GM12875 (cell line): ENCODE measurements at regions not wholly inside any gene's neighbourhood (a gene's known extent, or its start where the extent isn't known, plus 50 kb on each side); places are given as distances from the start of the nearest gene placed in this dataset.

Experiments used
- H3K4me3 ChIP-seq: one replicate; pipeline ENCODE4 v1.5.1; 2011; ENCODE audit warnings: low read depth, low read length, control low read depth
- TF ChIP-seq, protein P1 (sequence below): IDR thresholded peaks from 2 replicates; pipeline ENCODE4 v1.5.1; 2011; ENCODE audit warnings: low read depth, mild to moderate bottlenecking, control low read depth, inconsistent platforms, low read length, moderate library complexity, borderline replicate concordance; ENCODE audit not compliant: insufficient read depth

DNA sequence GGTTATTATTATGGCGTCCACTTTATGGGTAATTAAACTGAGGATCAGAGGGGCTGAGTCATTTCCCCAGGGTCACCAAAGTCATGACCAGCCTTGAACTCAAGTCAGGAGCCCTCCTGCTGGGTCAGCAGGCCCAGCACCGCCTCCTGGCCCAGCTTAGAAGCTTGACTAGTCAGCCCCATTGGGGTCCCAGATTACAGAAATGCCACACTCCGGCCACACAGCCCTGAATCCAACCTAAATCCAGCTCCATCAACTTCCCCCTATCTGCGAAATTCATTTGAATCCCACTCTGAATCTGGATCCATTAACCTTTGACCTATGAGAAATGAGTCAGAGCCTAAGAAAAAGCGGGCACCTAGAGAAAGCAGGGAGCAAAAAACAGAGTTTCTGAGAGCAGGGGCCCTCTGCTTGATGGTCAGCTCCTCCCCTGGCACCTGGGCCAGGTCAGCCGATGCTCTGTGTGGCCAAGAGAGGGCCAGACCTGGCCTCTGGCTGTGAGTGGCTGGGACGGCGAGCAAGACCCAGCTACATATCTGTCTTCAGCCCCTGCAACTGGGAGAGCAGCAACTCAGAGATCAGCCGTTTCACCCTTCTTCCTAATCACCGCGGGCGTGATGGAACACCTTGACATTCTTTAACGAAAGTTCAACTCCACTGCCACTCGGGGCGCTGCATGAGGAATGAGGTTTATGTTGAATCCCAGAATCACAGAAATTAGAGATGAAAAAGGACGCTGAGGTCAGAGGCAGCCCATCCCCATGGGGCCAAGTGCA, 196.1 kb downstream of the TRIM29 start:
- TF ChIP-seq, protein P1, sequence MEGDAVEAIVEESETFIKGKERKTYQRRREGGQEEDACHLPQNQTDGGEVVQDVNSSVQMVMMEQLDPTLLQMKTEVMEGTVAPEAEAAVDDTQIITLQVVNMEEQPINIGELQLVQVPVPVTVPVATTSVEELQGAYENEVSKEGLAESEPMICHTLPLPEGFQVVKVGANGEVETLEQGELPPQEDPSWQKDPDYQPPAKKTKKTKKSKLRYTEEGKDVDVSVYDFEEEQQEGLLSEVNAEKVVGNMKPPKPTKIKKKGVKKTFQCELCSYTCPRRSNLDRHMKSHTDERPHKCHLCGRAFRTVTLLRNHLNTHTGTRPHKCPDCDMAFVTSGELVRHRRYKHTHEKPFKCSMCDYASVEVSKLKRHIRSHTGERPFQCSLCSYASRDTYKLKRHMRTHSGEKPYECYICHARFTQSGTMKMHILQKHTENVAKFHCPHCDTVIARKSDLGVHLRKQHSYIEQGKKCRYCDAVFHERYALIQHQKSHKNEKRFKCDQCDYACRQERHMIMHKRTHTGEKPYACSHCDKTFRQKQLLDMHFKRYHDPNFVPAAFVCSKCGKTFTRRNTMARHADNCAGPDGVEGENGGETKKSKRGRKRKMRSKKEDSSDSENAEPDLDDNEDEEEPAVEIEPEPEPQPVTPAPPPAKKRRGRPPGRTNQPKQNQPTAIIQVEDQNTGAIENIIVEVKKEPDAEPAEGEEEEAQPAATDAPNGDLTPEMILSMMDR: no peak

DNA sequence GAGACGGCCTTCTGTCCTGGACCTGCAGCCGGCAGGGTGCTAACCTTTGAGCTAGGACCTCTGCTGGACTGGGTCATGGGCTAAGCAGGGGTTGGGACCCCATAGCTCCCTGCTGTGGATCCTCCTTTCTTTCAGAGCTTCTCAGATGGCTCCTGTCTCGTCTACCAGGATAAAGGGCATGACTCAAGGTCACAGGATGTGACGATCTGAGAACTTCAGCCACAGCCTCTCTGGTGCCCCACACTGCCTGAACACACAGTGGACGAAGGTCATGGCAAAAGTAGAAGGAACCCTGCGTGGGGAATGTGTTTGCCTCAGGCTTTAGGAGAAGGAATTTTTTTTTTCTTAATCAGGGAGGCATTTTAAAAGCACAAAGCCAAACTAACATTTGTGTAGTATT, 196.7 kb downstream of the TRIM29 start:
- TF ChIP-seq, protein P1: no peak
- no peak overlapping the region for H3K4me3 ChIP-seq

More for the DNA sequence above, 196.1 kb downstream of the TRIM29 start:
- H3K4me3 ChIP-seq: no peak overlapping the region

DNA sequence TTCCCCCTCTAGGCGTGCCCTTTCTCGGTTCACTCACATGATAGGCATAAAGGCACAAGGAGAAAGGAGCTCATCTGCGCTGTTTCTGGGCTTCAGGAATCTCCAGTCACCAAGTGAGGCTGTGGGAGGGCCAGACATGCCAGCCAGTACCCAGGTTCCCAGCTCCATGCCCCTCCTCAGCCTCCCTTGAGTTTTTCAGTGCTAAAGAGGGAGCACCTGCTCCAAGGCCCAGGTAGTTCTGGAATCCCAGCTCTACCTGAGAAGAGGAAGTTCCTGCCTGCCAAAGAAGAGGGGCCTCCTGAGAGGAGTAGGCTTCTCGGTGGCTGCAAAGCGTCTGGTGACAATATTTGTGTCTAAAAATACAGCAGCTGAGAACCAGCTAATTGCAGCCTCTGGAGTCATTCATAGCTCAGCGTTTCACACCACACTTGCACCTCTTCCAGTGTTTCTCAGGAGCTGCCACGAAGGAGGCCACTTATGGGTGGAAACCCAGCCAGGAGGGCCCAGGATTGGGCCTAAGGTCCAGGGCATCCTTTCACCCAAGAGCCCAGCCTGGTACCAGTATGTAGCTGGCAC, 197.4 kb downstream of the TRIM29 start:
- TF ChIP-seq, protein P1: no peak
- H3K4me3 ChIP-seq: no peak overlapping the region

- H3K4me3 ChIP-seq: no peak overlapping the region
Measured at GRCh38 chr11:119937412-119937811, 200.5 kb downstream of the TRIM29 start.

DNA sequence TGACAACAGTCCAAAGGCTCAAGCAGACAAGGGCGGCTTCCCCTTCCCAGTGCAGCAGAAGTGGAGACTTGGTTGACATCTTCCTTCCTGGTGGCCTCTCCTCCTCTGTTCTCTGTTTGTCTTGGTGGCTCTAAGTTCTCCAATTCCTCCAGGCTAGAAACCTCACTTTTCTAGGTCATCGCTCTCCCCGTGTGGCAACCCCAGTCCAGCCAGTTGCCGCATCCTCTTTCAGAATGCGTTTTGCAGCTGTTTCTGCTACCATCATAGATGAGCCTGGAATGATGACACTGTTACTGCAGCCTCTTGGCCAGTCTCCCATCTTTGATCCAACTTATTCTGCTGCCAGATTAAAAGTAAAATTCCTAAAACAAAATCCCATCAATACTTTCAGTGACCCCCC, 201.5 kb downstream of the TRIM29 start:
- TF ChIP-seq, protein P1: no peak
- H3K4me3 ChIP-seq: no peak overlapping the region

More at GRCh38 chr11:119937412-119937811, 200.5 kb downstream of the TRIM29 start:
- TF ChIP-seq, protein P1: no peak

DNA sequence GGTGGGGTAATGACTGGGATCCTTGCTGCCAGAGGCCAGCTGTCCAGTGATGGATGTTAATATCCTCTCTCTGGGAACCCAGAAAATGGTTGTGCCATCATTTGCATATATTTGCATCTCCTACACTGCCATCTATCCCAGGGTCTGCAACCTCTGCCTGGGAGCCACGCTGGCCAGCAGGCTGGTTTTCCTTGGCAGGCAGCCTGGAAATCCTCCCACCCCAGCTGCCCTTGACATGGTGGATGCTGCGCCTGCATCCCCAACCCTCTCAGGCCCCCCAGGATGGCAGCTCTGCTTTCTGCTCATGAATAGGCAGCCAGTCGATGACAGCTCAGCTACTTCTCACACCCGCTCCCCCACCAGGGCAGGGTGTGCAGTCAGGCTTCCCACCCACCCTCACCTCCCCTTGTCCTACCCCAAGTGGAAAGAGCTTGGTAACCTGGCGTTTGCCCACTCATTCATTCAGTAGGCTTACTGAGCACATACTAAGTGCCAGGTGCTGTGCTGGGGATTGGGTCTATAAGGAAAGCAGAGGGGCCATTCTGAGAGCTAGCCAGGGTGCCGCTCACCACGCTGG, 202.5 kb downstream of the TRIM29 start:
- H3K4me3 ChIP-seq: no peak overlapping the region
- TF ChIP-seq, protein P1: no peak
